HG02970 (cell line): ENCODE measurements at regions not wholly inside any gene's neighbourhood (a gene's known extent, or its start where the extent isn't known, plus 50 kb on each side); places are given as distances from the start of the nearest gene placed in this dataset.
"Not testable (repeated sequence)": the region's sequence is repeated elsewhere in the genome, so short reads cannot be mapped to it uniquely, and the experiment has no call there.

ENCODE experiments used
- ATAC-seq: cut with Tn5 transposase; IDR thresholded peaks from one replicate; pipeline ENCODE4 v1.9.1; 2021; ENCODE audit warnings: mild to moderate bottlenecking, moderate library complexity, moderate number of reproducible peaks; ENCODE audit not compliant: unreplicated experiment, low FRiP score

DNA sequence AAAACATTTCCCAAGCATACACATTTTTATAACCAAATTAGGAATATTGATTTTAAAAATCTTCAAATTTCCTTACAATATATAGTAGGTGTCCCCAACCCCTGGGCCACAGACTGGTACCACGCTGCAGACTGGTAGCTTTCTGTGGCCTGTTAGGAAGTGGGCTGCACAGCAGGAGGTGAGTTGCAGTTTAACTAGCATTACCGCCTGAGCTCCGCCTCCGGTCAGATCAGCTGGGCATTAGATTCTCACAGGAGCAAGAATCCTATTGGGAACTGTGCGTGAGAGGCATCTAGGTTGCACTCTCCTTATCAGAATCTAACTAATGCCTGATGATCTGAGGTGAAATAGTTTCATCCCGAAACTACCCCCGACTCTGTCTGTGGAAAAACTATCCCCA lies 62.1 kb downstream of the ZWINT start:
- ATAC-seq = no peak

DNA sequence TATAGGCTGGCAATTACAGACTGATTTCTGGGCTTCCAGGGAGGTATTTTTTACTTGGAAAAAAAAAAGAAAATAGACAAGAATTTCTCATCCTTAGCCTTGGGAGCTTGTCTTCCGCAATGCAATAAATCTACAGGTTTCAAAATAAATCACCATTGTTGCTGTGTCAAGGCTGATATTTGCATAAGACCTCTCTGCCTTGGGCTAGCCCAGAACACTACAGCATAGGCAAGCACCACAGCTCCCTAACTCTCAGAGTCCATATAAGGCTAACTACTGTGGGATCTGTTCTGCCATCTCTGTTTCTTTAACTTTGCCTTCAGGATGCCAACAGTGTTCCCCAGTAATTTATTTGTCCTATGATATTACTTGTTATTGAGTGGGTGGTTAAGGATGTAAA lies 64.4 kb downstream of the ZWINT start:
- ATAC-seq = no peak

DNA sequence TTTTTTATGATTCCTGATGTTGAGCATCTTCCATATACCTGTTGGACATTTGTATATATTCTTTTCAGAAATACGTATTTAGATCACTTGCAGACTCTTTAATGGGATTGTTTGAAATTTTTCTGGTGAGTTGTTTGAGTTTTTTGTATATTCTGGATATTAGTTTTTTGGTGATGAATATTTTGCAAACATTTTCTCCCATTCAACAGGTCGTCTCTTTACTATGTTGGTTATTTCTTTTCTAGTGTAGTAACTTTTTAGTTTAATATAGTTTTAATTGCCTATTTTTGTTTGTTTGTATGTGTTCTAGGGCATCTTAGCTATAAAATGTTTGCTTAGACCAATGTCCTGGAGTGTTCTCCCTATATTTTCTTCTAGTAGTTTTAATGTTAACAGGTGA lies 72.7 kb downstream of the ZWINT start:
- ATAC-seq = no peak

DNA sequence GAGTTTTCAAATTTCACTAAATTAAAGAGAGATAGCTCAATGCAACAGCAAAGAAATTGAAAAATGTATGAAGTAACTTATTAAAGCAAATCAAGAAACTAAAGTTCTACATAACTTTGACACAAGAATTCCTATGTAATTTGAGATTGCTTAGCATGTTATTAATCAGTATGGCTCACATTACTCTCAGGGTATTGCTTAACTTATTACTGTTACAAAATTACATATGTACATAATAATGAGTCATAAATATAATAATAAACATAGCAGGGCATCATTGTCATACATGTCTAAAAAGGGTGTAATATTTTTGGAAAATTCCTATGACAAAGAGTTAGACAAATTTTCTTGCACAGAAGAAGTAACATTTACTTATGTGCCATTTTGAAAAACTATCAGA lies 75.0 kb downstream of the ZWINT start:
- no peak for ATAC-seq

DNA sequence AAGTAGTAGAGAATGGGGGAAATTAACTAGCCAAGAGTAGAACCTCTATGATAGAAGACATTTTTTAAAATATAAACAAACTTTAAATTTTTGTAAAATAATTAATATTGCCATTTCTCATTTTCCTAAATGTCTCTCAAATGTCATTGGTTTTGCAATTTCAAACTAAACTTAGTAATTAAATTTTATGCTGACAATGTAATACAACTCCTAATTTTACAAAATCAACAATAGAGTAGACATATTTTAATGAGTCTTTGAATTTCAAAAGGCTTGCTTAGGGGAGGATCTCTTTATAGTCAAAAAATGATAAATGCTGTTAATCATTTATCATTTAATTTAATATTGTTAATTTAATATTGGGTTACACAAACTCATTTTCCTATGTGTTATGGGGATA lies 81.8 kb downstream of the ZWINT start:
- no peak for ATAC-seq

DNA sequence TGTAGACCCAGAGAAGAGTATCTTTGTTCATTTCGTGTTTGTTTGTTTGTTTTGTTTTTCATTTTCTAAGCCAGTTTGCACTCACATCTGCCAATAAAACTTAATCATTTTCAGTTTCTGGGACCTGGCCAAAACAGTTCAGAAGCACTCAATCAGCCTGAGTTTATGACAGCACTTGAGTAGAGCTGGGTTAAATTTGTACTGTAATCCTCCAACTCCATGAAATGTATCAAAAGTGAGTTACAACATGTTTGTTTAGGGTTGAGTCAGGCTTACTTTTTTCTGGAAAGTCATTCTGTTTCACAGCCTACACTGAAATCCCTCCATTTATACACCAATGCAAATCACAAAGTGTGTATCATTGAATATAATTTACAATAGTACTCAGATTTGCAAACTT lies 91.9 kb downstream of the ZWINT start:
- no peak for ATAC-seq

DNA sequence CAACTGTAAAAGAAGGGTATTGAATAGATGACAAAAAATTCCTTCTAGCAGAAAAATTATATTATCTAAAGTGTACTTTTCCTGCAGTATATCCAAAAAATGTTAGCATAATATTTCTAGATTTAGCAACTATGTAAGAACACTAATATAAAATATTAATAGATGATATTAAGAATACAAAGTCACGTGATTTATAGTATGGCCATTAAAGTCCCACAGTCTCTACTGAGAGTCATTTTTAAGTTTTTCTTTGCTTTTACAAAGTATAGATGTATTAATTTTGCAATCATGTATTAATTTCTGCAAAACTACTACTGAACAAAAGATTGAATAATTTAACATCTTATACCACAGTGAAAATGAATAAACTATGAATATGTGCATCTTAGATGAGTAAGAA lies 94.9 kb downstream of the ZWINT start:
- ATAC-seq = no peak

DNA sequence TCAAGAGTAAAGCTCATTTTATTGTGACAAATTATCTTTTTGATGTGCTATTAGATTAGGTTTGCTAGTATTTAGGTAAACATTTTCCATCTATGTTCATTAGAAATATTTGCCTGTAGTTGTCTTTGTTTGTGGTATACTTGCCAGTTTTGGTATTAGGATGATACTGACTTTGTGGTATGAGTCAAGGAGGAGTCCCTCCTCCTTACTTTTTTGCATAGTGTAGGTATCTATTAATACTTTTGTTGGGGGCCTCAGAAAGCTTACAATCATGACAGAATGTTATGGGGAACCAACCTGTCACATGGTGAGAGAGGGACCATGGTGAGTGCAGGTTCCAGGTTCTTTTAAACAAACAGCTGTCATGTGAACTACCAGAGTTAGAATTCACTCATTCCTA lies 102.1 kb downstream of the ZWINT start:
- no peak for ATAC-seq

DNA sequence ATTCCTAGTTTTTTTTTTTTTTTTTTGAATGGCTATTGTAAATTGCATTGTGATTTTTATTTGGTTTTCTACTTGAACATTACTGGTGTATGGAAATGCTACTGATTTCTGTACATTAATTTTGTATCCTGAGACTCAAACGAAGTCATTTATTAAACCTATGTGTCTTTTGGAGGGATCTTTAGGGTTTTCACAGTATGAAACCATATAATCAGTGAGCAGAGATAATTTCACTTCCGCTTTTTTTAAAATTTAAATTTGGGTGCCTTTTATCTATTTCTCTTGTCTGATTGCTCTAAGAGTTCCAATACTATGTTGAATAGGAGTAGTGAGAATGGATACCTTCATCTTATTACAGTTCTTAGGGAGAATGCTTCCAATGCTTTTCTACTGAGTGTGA lies 102.7 kb downstream of the ZWINT start:
- ATAC-seq = no peak

DNA sequence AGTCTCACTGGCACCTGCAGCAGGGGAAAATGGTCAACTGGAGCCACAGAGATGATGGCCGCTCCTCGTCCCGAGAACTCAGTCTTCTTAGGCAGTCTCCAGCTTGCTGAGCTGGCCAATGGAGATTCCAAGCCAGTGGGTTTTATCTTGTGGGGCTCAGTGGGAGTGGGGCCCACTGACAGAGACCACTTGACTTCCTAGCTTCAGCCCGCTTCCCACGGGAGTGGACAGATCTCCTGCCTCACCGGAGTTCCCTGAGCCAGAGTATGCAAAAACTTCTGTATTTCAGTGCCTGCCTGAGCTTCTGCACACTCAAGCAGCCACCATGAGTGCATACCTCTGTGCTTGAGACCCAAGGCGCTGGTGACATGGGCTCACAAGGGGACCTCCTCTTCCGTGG lies 105.8 kb downstream of the ZWINT start:
- no peak for ATAC-seq

DNA sequence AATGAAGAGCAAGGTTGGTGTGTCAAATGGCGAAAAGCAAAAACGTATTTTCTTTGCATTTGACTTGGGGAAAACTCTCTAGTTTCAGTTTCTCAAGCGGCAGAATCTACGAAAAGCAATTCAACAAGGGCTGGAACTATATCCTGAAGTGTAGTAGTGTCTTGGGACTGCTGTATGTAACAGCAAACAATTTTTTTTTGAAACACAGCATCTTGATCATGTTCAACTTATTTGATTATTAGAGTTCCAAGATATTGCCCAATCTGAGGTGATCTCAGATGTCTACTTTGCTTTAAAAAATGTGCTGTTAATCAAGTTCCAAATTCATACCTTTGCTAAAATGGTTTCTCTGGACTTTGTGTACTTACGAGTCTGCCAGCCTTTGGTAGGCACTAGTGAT lies 120.6 kb downstream of the ZWINT start:
- no peak for ATAC-seq

DNA sequence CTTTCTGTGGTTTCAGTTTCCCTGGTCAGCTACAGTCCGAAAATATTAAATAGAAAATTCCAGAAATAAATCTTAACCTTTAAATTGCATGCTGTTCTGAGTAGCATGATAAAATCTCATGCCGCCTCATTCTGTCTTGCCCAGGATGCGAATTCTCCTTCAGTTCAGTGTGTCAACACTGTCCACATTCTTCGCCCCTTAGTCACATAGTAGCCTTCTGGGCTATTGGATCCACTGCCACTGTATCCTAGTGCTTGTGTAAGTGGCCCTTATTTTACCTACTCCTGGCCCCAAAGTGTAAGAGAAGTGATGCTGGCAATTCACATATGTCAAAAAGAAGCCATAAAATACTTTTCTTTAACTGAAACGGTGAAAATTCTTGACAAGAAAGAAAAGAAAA lies 129.6 kb downstream of the ZWINT start:
- ATAC-seq = no peak

DNA sequence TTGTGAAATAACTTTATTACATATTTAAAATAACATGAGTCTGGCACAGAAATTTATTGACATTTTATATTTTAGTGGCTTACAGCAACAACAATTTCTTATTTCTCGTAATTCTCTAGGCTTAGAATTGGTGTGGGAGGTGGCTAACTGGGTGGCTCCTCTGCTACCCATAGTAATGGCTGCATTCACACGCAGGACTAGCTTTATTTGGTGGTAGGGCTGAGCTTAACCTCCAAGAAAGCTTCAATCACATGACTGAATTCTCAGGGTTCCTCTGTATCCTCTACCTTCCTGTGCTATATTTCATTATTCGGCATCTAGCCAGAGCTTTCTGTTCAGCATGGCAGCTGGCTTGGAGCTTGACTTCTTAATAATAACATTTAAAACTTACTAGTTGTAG lies 138.8 kb downstream of the ZWINT start:
- ATAC-seq = no peak

DNA sequence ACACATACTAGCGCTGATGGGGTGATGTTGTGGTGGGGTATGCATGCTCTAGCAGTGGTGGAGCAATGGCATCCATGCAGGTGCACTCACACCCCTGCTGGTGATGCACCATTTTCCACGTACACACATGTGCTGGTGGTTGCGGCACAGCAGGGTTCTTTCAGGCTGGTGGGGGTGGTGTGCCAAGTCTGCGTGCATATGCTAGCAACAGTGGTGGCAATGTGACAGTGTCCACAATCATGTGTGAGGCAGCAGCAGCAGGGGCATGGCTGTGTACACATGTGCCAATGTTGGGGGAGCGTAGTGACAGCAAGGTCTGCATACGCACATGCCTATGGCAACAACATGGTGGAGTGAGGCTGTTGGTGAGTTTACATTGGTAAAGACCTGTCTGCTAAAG lies 148.1 kb downstream of the ZWINT start:
- no peak for ATAC-seq

DNA sequence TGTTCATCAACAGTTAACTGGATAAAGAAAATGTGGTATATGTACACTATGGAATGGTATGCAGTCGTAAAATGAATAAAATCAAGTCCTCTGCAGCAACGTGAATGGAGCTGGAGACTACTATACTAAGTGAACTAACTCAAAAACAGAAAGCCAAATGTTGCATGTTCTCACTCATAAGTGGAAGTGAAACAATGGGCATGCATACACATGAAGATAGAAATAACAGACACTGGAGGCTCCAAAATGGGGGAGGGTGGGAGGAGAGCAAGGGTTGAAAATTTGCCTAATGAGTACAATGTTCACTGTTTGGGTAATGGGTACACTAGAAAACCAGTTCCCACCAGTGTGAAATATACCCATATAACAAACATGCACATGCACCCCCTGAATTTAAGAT lies 179.5 kb downstream of the ZWINT start:
- ATAC-seq = no peak

DNA sequence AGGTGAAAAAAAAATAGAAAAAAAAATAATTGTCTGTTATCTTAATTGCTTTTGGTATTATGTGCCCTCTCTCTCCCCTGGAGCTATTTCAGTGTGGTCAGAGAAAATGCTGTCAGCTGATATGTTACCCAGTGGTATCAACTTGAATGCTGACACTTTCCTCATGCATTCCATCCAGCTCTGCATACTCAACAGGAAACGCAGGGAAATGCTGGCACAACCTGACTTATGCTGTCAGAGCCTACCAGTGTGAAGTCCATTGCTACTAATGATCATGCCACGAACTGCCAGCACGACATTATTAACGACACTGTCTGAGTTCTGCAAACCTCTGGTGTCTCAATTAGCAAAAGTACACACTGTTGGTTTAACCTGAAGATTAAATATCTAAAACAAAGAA lies 182.8 kb downstream of the ZWINT start:
- no peak for ATAC-seq

DNA sequence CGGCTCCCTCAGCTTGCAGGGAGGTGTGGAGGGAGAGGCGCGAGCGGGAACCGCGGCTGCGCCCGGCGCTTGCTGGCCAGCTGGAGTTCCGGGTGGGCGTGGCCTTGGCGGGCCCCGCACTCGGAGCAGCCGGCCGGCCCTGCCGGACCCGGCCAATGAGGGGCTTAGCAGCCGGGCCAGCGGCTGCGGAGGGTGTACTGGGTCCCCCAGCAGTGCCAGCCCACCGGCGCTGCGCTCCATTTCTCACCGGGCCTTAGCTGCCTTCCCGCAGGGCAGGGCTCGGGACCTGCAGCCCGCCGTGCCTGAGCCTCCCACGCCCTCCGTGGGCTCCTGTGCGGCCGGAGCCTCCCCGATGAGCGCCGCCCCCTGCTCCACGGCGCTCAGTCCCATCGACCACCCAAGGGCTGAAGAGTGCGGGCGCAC lies 206.0 kb downstream of the ZWINT start:
- ATAC-seq = not testable (repeated sequence)

DNA sequence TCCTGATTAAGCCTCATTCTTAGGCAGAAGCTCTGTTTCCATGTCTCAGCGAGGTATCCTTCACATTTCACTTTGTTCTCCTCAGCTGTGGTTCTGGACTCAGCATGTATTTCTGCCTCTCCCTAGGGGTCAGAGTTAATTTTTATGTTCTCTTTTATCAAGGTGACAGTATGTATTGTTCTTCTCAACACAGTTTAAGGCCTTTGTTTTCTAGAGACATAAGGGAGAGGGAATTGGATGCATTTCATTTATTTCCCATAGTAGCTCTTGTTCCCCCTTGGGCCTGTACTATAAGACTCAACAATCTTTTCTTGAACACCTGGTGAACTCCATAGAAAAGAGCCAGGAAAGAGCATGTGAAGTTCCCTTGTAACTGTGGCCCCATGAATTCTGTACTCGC lies 214.3 kb downstream of the ZWINT start:
- no peak for ATAC-seq

DNA sequence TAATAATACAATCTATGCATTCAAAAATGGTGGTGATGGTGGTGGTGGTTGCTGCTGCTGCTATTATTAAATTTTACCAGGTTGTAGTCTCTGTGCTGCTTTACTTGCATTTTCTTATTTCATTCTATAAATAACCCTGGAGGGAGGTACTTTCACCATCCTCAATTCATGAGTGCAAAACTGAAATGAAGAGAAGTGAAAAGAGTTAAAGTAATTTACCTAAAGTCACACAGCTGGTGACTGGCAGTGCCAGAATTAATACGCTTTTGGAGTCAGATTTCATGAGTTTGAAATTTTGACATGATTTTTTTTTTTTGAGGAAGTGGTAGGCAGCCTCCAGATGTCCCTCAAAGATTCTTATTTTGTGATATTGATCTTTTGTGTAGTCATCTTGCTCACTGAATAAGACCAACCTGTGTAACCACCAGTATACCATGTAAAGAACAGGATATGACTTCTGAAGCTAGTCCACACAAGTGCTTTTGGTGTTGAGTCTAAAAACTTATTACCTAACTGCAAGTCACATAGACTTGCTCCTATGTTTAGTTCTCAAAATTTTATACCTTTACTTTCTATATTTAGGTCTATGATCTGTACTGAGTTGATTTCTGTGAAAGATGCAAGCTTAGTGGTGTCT lies 218.8 kb downstream of the ZWINT start:
- ATAC-seq = no peak

DNA sequence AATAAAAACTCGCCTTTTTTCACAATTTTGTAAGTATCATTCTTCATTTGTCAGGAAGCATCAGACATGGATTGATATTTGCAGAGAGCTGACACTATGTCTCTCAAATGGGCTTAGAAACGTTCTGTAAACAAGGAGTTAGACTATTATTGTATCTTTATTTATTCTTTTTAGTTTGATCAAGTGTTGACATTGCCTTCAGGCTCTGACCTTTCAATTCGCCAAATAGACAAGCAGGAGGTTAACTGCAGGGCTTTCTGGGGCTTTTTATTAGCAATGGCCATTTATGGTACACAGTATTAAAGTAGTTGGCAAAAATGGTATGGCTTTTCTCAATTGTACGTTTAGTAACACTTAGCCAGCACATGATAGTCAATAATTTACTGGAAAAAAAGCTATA lies 221.7 kb downstream of the ZWINT start:
- no peak for ATAC-seq

DNA sequence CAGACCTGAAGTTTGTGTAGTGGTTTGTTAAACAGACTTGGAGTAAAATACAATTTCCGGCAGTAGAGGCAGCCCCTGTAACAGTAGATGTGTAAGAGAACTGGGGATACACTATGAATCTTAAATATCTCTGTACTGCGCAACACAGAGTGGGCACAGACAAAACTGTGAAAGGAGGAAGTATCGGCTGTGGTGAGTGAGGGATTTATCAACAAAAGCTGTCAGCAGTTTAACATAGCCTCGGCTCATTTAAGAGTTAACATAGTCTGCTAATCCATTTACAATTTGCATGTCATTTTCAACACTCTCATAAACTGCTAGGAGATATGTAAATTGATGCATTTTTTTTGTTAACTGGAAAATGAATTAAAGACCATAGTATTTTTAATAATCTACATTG lies 225.2 kb downstream of the ZWINT start:
- no peak for ATAC-seq

DNA sequence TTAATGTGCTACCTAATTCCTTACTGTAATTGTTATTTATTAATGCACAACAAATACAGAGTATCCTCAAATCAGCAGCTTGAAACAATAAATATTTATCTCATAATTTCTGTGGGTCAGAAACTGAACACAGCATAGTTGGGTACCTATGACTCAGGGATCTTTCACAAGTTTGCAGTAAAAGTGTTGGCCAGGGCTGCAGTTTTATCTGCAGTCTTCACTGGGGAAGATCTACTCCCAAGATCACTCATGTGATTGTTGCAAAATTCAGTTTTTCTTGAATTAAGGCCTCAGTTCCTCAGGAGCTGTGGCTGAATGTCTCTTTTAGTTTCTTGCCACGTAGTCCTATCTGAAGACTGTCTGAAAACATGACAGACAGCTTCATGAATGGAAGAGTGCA lies 237.8 kb downstream of the ZWINT start:
- no peak for ATAC-seq

DNA sequence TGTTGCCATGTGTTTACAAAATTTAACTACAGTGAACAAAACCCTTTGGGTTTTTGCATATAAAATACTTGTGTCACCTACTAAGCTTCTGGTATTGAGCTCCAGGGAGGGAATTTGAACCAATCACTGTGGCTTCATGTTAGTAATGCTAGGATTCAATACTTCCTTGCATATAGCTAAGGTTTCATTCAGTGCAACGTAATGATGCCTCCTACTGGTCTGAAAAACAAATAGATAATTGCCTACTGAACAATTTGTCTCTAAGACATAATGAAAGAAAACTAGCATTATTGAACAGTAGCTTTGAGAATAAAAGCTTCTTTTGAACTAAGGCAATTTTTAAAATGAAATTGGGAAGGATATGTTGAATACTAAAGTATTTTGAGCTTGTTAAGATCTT lies 244.4 kb downstream of the ZWINT start:
- ATAC-seq = no peak
